Activated T-cell treated with anti-CD3 and anti-CD28 coated beads, Interleukin-2, amount 50 U/mL, for 72 hours (primary cell): ENCODE measurements at regions not wholly inside any gene's neighbourhood (a gene's known extent, or its start where the extent isn't known, plus 50 kb on each side); places are given as distances from the start of the nearest gene placed in this dataset.

Experiments used
- ATAC-seq, 2 donors: fragments of 150-1000 bp; cut with Tn5 transposase; replicated peaks in 1 of 2; 2 replicates each; pipeline ENCODE4 v1.10.0; 2021; ENCODE audit warnings: moderate library complexity in 2 of 2, mild to moderate bottlenecking in 1 of 2
- DNase-seq, 2 donors: peaks; one replicate each; pipeline ENCODE4 v3.0.0; 2021 to 2022; ENCODE audit warnings: mixed read lengths in 1 of 2
- H3K27ac Mint-ChIP-seq: one replicate; pipeline ENCODE4 v1.8.0; 2022; ENCODE audit warnings: mild to moderate bottlenecking, moderate library complexity, mixed read lengths
- H3K27me3 Mint-ChIP-seq: one replicate; pipeline ENCODE4 v1.8.0; 2022; ENCODE audit warnings: low read depth, mixed read lengths
- H3K36me3 Mint-ChIP-seq, 2 donors: one replicate each; pipeline ENCODE4 v1.8.0; 2022; ENCODE audit warnings: mixed read lengths in 2 of 2, mild to moderate bottlenecking in 1 of 2; ENCODE audit not compliant: insufficient read depth in 2 of 2
- H3K4me1 Mint-ChIP-seq: one replicate; pipeline ENCODE4 v1.8.0; 2022; ENCODE audit warnings: low read depth, mixed read lengths
- H3K4me3 Mint-ChIP-seq, 2 donors: one replicate each; pipeline ENCODE4 v1.8.0; 2022; ENCODE audit warnings: mild to moderate bottlenecking in 2 of 2, mixed read lengths in 2 of 2, moderate library complexity in 2 of 2
- H3K9me3 Mint-ChIP-seq, 2 donors: one replicate each; pipeline ENCODE4 v1.8.0; 2022; ENCODE audit warnings: mixed read lengths in 2 of 2

DNA sequence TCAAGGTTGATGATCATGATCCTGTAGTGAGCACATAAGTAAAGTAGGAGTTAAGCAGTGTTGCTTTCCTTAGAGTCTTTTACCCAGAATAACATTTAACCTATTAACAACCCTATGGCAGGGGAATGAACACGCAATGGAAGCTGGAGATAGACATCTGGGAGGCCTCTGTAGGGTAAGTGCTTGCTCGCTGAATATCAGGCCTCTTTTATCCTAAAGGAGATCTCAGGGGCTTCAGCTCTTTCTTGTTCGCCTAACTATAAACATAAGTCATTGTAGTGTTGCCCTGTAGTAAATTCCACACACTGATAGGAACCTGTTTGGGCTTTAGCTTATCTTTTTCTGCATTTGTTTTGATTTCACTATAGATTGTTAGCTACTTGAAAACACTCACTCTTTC lies 174.4 kb upstream of the TCF4 start:
- DNase-seq (no peak), ATAC-seq (no peak)
- Mint-ChIP-seq H3K4me3 (no peak overlapping the region), H3K27me3 (no peaks in the 10 kb centered on the region), H3K27ac (no peak overlapping the region), H3K4me1 (no peaks in the 10 kb centered on the region), H3K9me3 (peaks cover 0 to 4% of the 10 kb centered on the region in 2 donors), H3K36me3 (no peaks in the 10 kb centered on the region)

DNA sequence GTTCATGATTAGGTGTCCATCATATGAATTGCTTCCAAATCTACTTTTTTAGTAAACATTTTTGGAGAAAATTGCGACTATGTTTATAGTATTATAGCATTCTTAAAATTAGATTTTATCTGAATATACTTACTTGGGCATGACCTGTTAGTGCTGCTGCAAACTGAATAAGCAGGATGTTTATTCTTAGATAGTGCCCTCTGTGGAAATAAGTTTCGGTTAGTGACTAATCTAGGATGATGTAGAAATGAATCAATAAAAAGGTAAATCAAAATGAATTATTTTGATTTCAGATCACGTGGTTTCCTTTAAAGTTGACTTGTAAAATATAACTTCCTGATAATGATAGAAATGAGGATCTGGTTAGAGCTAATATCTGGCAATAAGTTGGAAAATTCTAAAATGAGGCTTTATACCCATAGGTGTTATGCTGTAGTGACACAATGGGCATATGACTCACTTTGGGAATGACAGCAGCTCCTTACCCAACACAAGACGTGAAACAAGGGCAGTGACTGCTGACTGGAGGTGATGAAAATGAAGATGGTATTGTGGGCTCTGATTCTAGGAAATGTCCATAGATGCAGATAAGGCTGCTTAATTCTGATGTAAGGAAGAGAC lies 165.8 kb upstream of the TCF4 start:
- peaks cover 5% of the 10 kb centered on the region for H3K4me1 Mint-ChIP-seq
- no peaks in the 10 kb centered on the region for H3K36me3 Mint-ChIP-seq
- ATAC-seq (peak in 1 of 2 donors; percentile 27), DNase-seq (no peak)
- no peak overlapping the region for H3K4me3 Mint-ChIP-seq
- no peak overlapping the region for H3K27ac Mint-ChIP-seq
- H3K27me3 Mint-ChIP-seq, result no peaks in the 10 kb centered on the region
- H3K9me3 Mint-ChIP-seq, result peaks cover 0 to 3% of the 10 kb centered on the region in 2 donors

- peaks cover 0 to 2% of the 10 kb centered on the region in 2 donors for H3K9me3 Mint-ChIP-seq
- H3K4me1 Mint-ChIP-seq, result peaks cover 5% of the 10 kb centered on the region
- H3K4me3 Mint-ChIP-seq, result no peak overlapping the region
- H3K27ac Mint-ChIP-seq, result no peak overlapping the region
- DNase-seq (no peak), ATAC-seq (no peak)
- H3K27me3 Mint-ChIP-seq, result peaks cover 7% of the 10 kb centered on the region
- H3K36me3 Mint-ChIP-seq, result no peaks in the 10 kb centered on the region
Measured at GRCh38 chr18:55751476-55751875, 163.5 kb upstream of the TCF4 start.

DNA sequence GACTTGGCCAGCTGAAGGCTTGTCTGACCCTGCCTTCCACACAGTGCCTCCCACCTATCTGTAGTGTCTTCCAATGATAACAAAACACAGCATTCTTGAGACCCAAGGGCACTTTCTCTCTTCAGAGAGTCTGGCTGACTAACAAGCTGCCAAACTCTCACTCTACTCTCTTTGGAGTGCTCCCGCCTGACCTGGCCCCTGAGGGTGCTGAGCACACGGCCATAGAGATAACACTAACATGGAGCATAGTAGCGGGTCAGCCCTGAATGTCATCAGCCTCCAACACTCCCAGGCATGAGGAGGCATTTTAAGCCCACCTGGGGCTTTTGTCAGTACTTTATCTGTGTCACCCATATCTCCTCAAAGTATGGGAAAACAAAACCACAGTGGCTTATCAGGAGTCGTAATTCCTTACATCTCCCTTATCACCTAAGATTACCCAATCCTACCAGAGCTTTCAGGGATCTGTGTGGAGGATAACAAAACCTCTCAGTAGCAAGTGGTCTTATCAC lies 160.3 kb upstream of the TCF4 start:
- H3K36me3 Mint-ChIP-seq, result no peaks in the 10 kb centered on the region
- no peak for DNase-seq
- peaks cover 7% of the 10 kb centered on the region for H3K27me3 Mint-ChIP-seq
- no peaks in the 10 kb centered on the region for H3K4me1 Mint-ChIP-seq
- no peak overlapping the region for H3K4me3 Mint-ChIP-seq
- H3K9me3 Mint-ChIP-seq, result no peaks in the 10 kb centered on the region
- no peak for ATAC-seq
- no peak overlapping the region for H3K27ac Mint-ChIP-seq

GRCh38 chr18:55744206-55744605 lies 156.2 kb upstream of the TCF4 start:
- H3K4me3 Mint-ChIP-seq, result no peak overlapping the region
- no peak overlapping the region for H3K27ac Mint-ChIP-seq
- ATAC-seq (no peak), DNase-seq (no peak)
- peaks cover 7% of the 10 kb centered on the region for H3K27me3 Mint-ChIP-seq
- peaks cover 0 to 2% of the 10 kb centered on the region in 2 donors for H3K9me3 Mint-ChIP-seq
- no peaks in the 10 kb centered on the region for H3K4me1 Mint-ChIP-seq
- H3K36me3 Mint-ChIP-seq, result peaks cover 0 to 2% of the 10 kb centered on the region in 2 donors

DNA sequence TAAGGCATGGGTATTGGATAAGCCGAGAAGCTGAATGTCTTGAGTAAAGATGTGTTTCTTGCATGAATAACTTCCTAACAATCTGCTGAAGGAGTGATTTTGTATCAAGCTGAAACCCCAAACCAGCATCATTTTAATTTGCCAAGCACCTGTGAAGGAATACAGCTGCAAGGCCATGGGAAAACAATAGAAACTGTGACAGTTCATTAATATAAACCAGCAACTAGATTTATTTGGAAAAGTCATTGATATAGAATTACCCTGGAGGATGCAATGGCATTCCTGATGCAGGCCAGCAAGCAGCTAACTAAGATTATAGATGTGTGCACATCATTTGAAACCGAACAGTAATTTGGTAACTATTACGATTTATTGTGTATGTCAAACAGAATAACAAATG lies 155.7 kb upstream of the TCF4 start:
- ATAC-seq (no peak), DNase-seq (no peak)
- Mint-ChIP-seq H3K27me3 (peaks cover 7% of the 10 kb centered on the region), H3K4me1 (no peaks in the 10 kb centered on the region), H3K4me3 (no peak overlapping the region), H3K9me3 (peaks cover under 1 to 2% of the 10 kb centered on the region in 2 donors), H3K36me3 (peaks cover 0 to 2% of the 10 kb centered on the region in 2 donors), H3K27ac (no peak overlapping the region)

GRCh38 chr18:55743133-55743532 lies 155.1 kb upstream of the TCF4 start:
- H3K36me3 Mint-ChIP-seq, result peaks cover 0 to 2% of the 10 kb centered on the region in 2 donors
- no peak for ATAC-seq
- DNase-seq, result no peak
- no peak overlapping the region for H3K27ac Mint-ChIP-seq
- peaks cover 2% of the 10 kb centered on the region in 2 donors for H3K9me3 Mint-ChIP-seq
- peaks cover 3% of the 10 kb centered on the region for H3K27me3 Mint-ChIP-seq
- H3K4me1 Mint-ChIP-seq, result no peaks in the 10 kb centered on the region
- H3K4me3 Mint-ChIP-seq, result no peak overlapping the region

GRCh38 chr18:55739488-55739887 lies 151.5 kb upstream of the TCF4 start:
- DNase-seq, result no peak
- Mint-ChIP-seq H3K4me3 (no peak overlapping the region), H3K27me3 (no peaks in the 10 kb centered on the region), H3K27ac (no peak overlapping the region), H3K9me3 (peaks cover 2 to 3% of the 10 kb centered on the region in 2 donors), H3K36me3 (peaks cover 0 to 2% of the 10 kb centered on the region in 2 donors), H3K4me1 (no peaks in the 10 kb centered on the region)
- ATAC-seq, result no peak

- H3K4me3 Mint-ChIP-seq, result no peak overlapping the region
- H3K27me3 Mint-ChIP-seq, result no peaks in the 10 kb centered on the region
- no peaks in the 10 kb centered on the region for H3K4me1 Mint-ChIP-seq
- H3K27ac Mint-ChIP-seq, result no peak overlapping the region
- ATAC-seq (no peak), DNase-seq (no peak)
- peaks cover 0 to 2% of the 10 kb centered on the region in 2 donors for H3K36me3 Mint-ChIP-seq
- peaks cover 2 to 8% of the 10 kb centered on the region in 2 donors for H3K9me3 Mint-ChIP-seq
Measured at GRCh38 chr18:55738483-55739114, 150.6 kb upstream of the TCF4 start.

- DNase-seq (no peak), ATAC-seq (no peak)
- Mint-ChIP-seq H3K27me3 (no peaks in the 10 kb centered on the region), H3K4me3 (no peak overlapping the region), H3K36me3 (peaks cover 0 to 2% of the 10 kb centered on the region in 2 donors), H3K4me1 (no peaks in the 10 kb centered on the region), H3K9me3 (peaks cover 4 to 8% of the 10 kb centered on the region in 2 donors), H3K27ac (no peak overlapping the region)
Measured at GRCh38 chr18:55737781-55738468, 149.9 kb upstream of the TCF4 start.

DNA sequence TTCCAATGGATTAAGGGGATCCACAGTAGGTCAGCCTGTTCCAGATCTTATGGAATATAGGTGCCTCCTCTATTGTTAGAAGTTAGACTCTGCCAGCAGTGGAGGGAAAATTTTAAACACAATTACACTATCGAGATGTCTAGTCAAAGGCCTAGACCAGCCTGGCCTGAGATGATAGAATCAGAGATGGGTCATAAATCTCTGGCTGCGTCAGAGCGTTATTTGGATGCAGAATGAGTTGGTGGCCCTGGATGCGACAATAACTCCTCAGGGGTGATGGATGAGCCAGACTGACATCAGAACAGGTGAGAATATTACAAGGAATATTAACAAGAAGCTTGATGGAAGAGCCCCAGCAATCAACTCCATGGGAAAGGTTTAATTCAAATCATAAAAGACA lies 149.3 kb upstream of the TCF4 start:
- Mint-ChIP-seq H3K27ac (no peak overlapping the region), H3K27me3 (no peaks in the 10 kb centered on the region), H3K4me1 (no peaks in the 10 kb centered on the region), H3K36me3 (no peaks in the 10 kb centered on the region), H3K4me3 (no peak overlapping the region), H3K9me3 (peaks cover 4 to 8% of the 10 kb centered on the region in 2 donors)
- DNase-seq (no peak), ATAC-seq (no peak)

- ATAC-seq, result no peak
- Mint-ChIP-seq H3K27me3 (no peaks in the 10 kb centered on the region), H3K36me3 (no peaks in the 10 kb centered on the region)
Measured at GRCh38 chr18:55735969-55736368, 148.0 kb upstream of the TCF4 start.

DNA sequence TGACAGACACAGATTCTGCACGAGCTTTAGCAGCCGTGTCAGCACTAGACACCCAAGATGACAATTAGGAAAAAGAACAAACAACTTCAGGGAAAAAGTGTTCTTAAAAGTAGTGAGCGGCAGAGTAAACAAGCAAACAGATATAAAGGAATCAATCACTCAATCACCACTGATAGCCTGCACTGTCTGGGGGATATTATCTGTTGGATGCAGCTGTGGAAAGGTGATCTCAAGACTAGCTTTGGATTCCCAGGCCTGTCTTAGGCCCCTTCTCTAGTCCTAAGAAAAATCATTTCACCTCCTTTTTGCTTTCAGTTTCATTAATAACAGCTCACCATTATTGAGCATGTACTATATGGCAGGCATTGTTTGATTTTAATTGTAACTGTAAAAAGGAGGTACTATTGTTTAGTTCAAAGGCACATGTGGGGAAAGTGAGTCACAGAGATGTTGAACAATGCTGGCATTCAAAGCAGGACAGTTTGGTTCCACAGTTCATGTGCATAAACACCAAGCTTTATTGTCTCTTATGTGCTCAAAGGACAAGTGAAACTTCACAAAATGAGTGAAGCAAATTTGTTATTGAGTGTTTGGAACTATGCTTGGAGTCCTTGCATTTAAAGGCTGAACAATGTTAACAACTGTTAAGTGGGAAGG lies 147.3 kb upstream of the TCF4 start:
- H3K36me3 Mint-ChIP-seq, result no peaks in the 10 kb centered on the region
- no peak for ATAC-seq
- no peaks in the 10 kb centered on the region for H3K27me3 Mint-ChIP-seq
- peaks cover 3 to 8% of the 10 kb centered on the region in 2 donors for H3K9me3 Mint-ChIP-seq
- DNase-seq, result no peak
- no peaks in the 10 kb centered on the region for H3K4me1 Mint-ChIP-seq
- H3K27ac Mint-ChIP-seq, result no peak overlapping the region
- H3K4me3 Mint-ChIP-seq, result no peak overlapping the region

More at GRCh38 chr18:55735969-55736368, 148.0 kb upstream of the TCF4 start:
- Mint-ChIP-seq H3K27ac (no peak overlapping the region), H3K4me1 (no peaks in the 10 kb centered on the region), H3K9me3 (peaks cover 3 to 8% of the 10 kb centered on the region in 2 donors), H3K4me3 (no peak overlapping the region)
- DNase-seq, result no peak
